MM.1S (cell line): ENCODE measurements at regions not wholly inside any gene's neighbourhood (a gene's known extent, or its start where the extent isn't known, plus 50 kb on each side); places are given as distances from the start of the nearest gene placed in this dataset.

Experiments used
- DNase-seq: peaks from one replicate; pipeline ENCODE4 v3.0.0-alpha.2; 2015
- H2AFZ ChIP-seq: fragments of 300-600 bp; sonication (generic); 2 replicates; pipeline ENCODE4 v1.6.0; 2016; ENCODE audit warnings: antibody characterized with exemption, low read length
- H3F3A ChIP-seq: fragments of 300-600 bp; sonication (generic); 2 replicates; pipeline ENCODE4 v1.6.1; 2016; ENCODE audit warnings: mild to moderate bottlenecking, antibody characterized with exemption, low read length, moderate library complexity, mixed read lengths; ENCODE audit not compliant: insufficient read depth
- H3K27ac ChIP-seq: fragments of 300-600 bp; sonication (generic); 2 replicates; pipeline ENCODE4 v1.5.1; 2016; ENCODE audit warnings: mild to moderate bottlenecking, low read length
- H3K27me3 ChIP-seq: fragments of 300-600 bp; sonication (generic); replicated peaks from 2 replicates; pipeline ENCODE4 v1.6.0; 2016; ENCODE audit warnings: low read length; ENCODE audit not compliant: insufficient read depth
- H3K36me3 ChIP-seq: fragments of 300-600 bp; sonication (generic); replicated peaks from 2 replicates; pipeline ENCODE4 v1.6.1; 2016; ENCODE audit warnings: mild to moderate bottlenecking, low read length, mixed read lengths; ENCODE audit not compliant: insufficient read depth
- H3K4me1 ChIP-seq: fragments of 300-600 bp; sonication (generic); 2 replicates; pipeline ENCODE4 v1.6.1; 2016; ENCODE audit warnings: low read length, mixed read lengths
- H3K4me2 ChIP-seq: fragments of 300-600 bp; sonication (generic); 2 replicates; pipeline ENCODE4 v1.6.0; 2016; ENCODE audit warnings: low read depth, low read length
- H3K4me3 ChIP-seq: fragments of 300-600 bp; sonication (generic); 2 replicates; pipeline ENCODE4 v1.5.1; 2016; ENCODE audit warnings: low read length, mixed read lengths
- H3K79me2 ChIP-seq: fragments of 300-600 bp; sonication (generic); 2 replicates; pipeline ENCODE4 v1.6.1; 2016; ENCODE audit warnings: mixed run types, low read length, mixed read lengths
- H3K9ac ChIP-seq: fragments of 300-600 bp; sonication (generic); 2 replicates; pipeline ENCODE4 v1.6.1; 2016; ENCODE audit warnings: low read length, mixed read lengths
- H3K9me2 ChIP-seq: fragments of 300-600 bp; sonication (generic); replicated peaks from 2 replicates; pipeline ENCODE4 v1.6.1; 2016; ENCODE audit warnings: mild to moderate bottlenecking, low read length, mixed read lengths; ENCODE audit not compliant: insufficient read depth
- H3K9me3 ChIP-seq: fragments of 300-600 bp; sonication (generic); replicated peaks from 2 replicates; pipeline ENCODE4 v1.6.1; 2016; ENCODE audit warnings: mild to moderate bottlenecking, low read length, mixed read lengths; ENCODE audit not compliant: insufficient read depth
- H4K20me1 ChIP-seq: fragments of 300-600 bp; sonication (generic); 2 replicates; pipeline ENCODE4 v1.6.1; 2016; ENCODE audit warnings: mild to moderate bottlenecking, low read length, moderate library complexity, mixed read lengths; ENCODE audit not compliant: insufficient read depth
- EZH2 ChIP-seq: fragments of 300-600 bp; sonication (generic); optimal IDR thresholded peaks from 2 replicates; pipeline ENCODE3; 2017; ENCODE audit warnings: low read depth, mild to moderate bottlenecking, antibody characterized with exemption, low read length, mixed read lengths
- EZH2phosphoT487 ChIP-seq: fragments of 300-600 bp; sonication (generic); IDR thresholded peaks from 2 replicates; pipeline ENCODE4 v1.6.1; 2018; ENCODE audit warnings: antibody characterized with exemption, low read length
- TF ChIP-seq, protein P1 (sequence below): fragments of 300-600 bp; sonication (generic); IDR thresholded peaks from 2 replicates; pipeline ENCODE4 v1.5.1; 2016; ENCODE audit warnings: antibody characterized with exemption, low read length, mixed read lengths

DNA sequence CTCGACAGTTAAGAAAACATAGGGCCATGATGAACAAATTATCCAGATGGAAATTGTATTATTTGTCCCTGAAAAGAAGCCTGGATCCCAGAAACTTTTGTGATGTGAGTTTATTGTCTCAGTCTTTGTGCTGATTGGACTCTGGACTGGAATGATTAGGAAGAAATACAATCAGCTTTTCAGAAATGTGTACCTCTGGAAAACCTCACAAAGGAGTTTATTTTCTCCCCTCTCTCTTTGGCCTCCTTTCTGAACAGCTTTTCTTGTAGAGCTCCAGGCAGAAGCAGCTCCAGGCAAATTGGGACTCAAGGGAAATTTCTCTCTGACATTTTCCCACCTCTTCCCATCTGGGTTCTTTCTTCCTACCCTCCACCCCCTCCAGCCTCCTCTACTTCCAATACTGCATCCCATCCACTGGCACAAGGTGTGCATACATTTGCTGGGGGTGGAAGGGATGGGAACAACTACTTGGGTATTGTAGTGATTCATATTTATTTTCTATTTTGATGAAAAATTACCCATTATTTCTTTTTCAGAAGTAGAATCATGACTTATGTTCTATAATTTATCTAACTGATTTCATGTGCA is 119.7 kb downstream of the CD47 start:
- Histone ChIP-seq H3K4me2 (no peak overlapping the region), H3K36me3 (no peaks in the 10 kb centered on the region), H3K9me2 (no peaks in the 10 kb centered on the region), H3K4me1 (no peaks in the 10 kb centered on the region), H3K4me3 (no peak overlapping the region), H3F3A (no peaks in the 10 kb centered on the region), H2AFZ (no peak overlapping the region), H3K9ac (no peak overlapping the region), H4K20me1 (no peaks in the 10 kb centered on the region), H3K27ac (no peak overlapping the region), H3K27me3 (no peaks in the 10 kb centered on the region), H3K79me2 (no peaks in the 10 kb centered on the region), H3K9me3 (no peaks in the 10 kb centered on the region; the same call in 1 of the 2 replicates)
- TF ChIP-seq EZH2 (no peak), EZH2phosphoT487 (no peak)
- TF ChIP-seq, protein P1, sequence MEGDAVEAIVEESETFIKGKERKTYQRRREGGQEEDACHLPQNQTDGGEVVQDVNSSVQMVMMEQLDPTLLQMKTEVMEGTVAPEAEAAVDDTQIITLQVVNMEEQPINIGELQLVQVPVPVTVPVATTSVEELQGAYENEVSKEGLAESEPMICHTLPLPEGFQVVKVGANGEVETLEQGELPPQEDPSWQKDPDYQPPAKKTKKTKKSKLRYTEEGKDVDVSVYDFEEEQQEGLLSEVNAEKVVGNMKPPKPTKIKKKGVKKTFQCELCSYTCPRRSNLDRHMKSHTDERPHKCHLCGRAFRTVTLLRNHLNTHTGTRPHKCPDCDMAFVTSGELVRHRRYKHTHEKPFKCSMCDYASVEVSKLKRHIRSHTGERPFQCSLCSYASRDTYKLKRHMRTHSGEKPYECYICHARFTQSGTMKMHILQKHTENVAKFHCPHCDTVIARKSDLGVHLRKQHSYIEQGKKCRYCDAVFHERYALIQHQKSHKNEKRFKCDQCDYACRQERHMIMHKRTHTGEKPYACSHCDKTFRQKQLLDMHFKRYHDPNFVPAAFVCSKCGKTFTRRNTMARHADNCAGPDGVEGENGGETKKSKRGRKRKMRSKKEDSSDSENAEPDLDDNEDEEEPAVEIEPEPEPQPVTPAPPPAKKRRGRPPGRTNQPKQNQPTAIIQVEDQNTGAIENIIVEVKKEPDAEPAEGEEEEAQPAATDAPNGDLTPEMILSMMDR = no peak
- no peak for DNase-seq

DNA sequence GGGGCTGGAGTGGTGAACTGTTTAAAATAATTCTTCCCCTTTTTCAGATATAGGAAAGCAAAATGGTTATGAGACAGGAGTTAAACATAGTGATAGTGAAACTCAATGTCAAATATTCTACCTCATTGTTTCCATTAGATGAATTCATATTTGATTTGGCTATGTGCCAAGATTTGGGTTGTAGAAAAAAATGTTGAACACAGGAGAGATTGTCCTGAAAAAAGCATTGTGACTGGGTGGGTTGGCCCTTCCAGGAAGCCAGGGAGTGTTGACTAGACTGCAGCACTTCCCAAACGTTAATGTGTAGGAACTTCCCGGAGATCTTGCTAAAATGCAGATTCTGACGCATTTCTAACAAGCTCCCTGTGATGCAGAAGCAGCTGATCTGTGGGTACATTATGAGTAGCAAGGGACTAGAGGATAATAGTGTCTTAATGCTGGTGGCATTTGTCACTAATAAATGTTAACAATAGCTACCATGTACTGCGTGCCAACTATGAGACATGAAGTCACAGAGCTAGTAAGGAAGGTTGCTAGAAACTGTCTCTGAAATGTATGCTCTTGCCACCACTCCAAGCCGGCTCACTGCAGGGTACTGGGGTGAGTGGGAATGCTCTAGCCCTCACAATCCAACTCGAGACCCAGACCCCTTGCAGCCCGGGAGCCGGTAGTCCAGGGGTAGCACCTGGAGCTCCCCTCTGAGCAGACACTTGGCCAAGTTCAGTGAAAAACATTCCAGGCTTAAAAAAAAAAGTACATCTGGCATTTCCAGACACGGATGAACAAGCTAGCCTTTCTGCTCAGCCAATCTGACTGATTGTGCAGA is 120.6 kb downstream of the CD47 start:
- Histone ChIP-seq H3K27ac (no peak overlapping the region), H3K27me3 (no peaks in the 10 kb centered on the region), H2AFZ (no peak overlapping the region), H3K9me3 (no peaks in the 10 kb centered on the region; the same call in 1 of the 2 replicates), H3K36me3 (no peaks in the 10 kb centered on the region), H3K9me2 (no peaks in the 10 kb centered on the region), H3K4me3 (no peak overlapping the region), H3K79me2 (no peaks in the 10 kb centered on the region), H3K9ac (no peak overlapping the region), H4K20me1 (no peaks in the 10 kb centered on the region), H3F3A (no peaks in the 10 kb centered on the region), H3K4me1 (no peaks in the 10 kb centered on the region), H3K4me2 (no peak overlapping the region)
- DNase-seq = peak; percentile 13
- no peak for TF ChIP-seq EZH2
- TF ChIP-seq, protein P1 = no peak
- no peak for TF ChIP-seq EZH2phosphoT487

DNA sequence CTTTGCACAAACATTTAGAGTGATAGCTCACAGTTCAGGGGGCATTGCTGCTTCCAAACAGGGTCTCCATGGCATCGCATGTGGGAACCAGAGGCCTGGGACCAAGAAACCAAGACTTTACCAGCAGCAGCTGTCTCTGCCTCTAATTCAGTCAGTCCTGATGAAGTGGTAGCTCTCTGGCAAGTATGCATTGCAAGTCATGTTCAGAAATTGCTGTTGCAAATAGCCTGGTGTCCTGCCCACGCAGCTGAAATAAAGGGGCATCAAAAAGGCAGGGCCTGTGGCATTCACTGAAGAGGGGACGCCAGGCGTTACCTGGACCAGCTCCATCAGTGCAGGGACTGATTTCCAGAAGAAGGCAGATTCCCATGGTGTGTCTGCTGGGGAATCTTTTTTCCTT is 121.3 kb downstream of the CD47 start:
- no peaks in the 10 kb centered on the region for H3K36me3 ChIP-seq
- no peaks in the 10 kb centered on the region; the same call in 1 of the 2 replicates for H3K9me3 ChIP-seq
- H3K9ac ChIP-seq = no peak overlapping the region
- H4K20me1 ChIP-seq = no peaks in the 10 kb centered on the region
- TF ChIP-seq EZH2phosphoT487 = no peak
- TF ChIP-seq, protein P1 = no peak
- TF ChIP-seq EZH2 = no peak
- H3K4me2 ChIP-seq = no peak overlapping the region
- H3K27me3 ChIP-seq = no peaks in the 10 kb centered on the region
- no peaks in the 10 kb centered on the region for H3K79me2 ChIP-seq
- no peak for DNase-seq
- no peaks in the 10 kb centered on the region for H3F3A ChIP-seq
- no peaks in the 10 kb centered on the region for H3K9me2 ChIP-seq
- H3K4me3 ChIP-seq = no peak overlapping the region
- no peak overlapping the region for H2AFZ ChIP-seq
- H3K4me1 ChIP-seq = no peaks in the 10 kb centered on the region
- no peak overlapping the region for H3K27ac ChIP-seq
